GM12878 (cell line): ENCODE measurements at regions not wholly inside any gene's neighbourhood (a gene's known extent, or its start where the extent isn't known, plus 50 kb on each side); places are given as distances from the start of the nearest gene placed in this dataset.

Experiments used
- CTCF ChIP-seq, 3 experiments: IDR thresholded peaks in 2 of 3; conservative IDR thresholded peaks in 1 of 3; 2 replicates each; pipeline ENCODE4 v1.5.1; 2011; ENCODE audit warnings: low read depth in 3 of 3, low read length in 3 of 3, mild to moderate bottlenecking in 3 of 3, control low read depth in 2 of 3, moderate library complexity in 2 of 3, inconsistent platforms in 1 of 3, mixed read lengths in 1 of 3; ENCODE audit not compliant: control insufficient read depth in 2 of 3, insufficient read depth in 1 of 3; ENCODE audit errors: extremely low read depth in 1 of 3
- EP300 ChIP-seq, 2 experiments: fragments of 150-350 bp in 1 of 2; IDR thresholded peaks; 2 replicates each; pipeline ENCODE4 v1.6.1; 2011 to 2012; ENCODE audit warnings: low read depth in 2 of 2, low read length in 2 of 2, borderline replicate concordance in 1 of 2, improper control_type of control experiment in 1 of 2, inconsistent platforms in 1 of 2; ENCODE audit not compliant: control insufficient read depth in 1 of 2
- NFIC ChIP-seq: IDR thresholded peaks from 2 replicates; pipeline ENCODE4 v1.6.1; 2012; ENCODE audit warnings: low read depth, mild to moderate bottlenecking, inconsistent platforms, low read length, moderate library complexity
- NFYB ChIP-seq: IDR thresholded peaks from 2 replicates; pipeline ENCODE4 v1.6.1; 2011; ENCODE audit warnings: low read depth, mild to moderate bottlenecking, low read length, improper control_type of control experiment, moderate library complexity; ENCODE audit not compliant: insufficient read depth
- PAX8 ChIP-seq: fragments of 450-650 bp; IDR thresholded peaks from 2 replicates; pipeline ENCODE4 v1.6.1; 2017; ENCODE audit warnings: mild to moderate bottlenecking, moderate library complexity
- USF1 ChIP-seq: IDR thresholded peaks from 2 replicates; pipeline ENCODE4 v1.6.1; 2011; ENCODE audit warnings: borderline replicate concordance, low read depth, mild to moderate bottlenecking, moderate library complexity, mixed read lengths, low read length; ENCODE audit not compliant: insufficient read depth; ENCODE audit errors: extremely low read length
- ZBED1 ChIP-seq: IDR thresholded peaks from 2 replicates; pipeline ENCODE4 v1.6.1; 2016; ENCODE audit warnings: borderline replicate concordance

GRCh38 chr6:22497276-22497675 lies 72.1 kb upstream of the HDGFL1 start:
- TF ChIP-seq NFIC (no peak), CTCF (IDR thresholded peaks at IDR 0.05 in 2 of 3, conservative IDR thresholded peaks at IDR 0.05 in 1 of 3; ENCODE audit: control insufficient read depth in 2 of 3, extremely low read depth in 1 of 3, insufficient read depth in 1 of 3, low read depth in 3 of 3, low read length in 3 of 3) (no peak), NFYB (no peak), ZBED1 (no peak), PAX8 (no peak), USF1 (no peak), EP300 (IDR thresholded peaks at IDR 0.05; ENCODE audit: borderline replicate concordance in 1 of 2, control insufficient read depth in 1 of 2, low read depth in 2 of 2, low read length in 2 of 2) (no peak)
